NCI-H1105 treated with DMSO at 0.1 percent for 48 hours (cell line): ENCODE measurements at regions not wholly inside any gene's neighbourhood (a gene's known extent, or its start where the extent isn't known, plus 50 kb on each side); places are given as distances from the start of the nearest gene placed in this dataset.
"Not testable (repeated sequence)": the region's sequence is repeated elsewhere in the genome, so short reads cannot be mapped to it uniquely, and the experiment has no call there.

ENCODE experiments used
- DNase-seq: peaks from one replicate; lab custom pipeline; 2025; lab: John Stamatoyannopoulos, UW

DNA sequence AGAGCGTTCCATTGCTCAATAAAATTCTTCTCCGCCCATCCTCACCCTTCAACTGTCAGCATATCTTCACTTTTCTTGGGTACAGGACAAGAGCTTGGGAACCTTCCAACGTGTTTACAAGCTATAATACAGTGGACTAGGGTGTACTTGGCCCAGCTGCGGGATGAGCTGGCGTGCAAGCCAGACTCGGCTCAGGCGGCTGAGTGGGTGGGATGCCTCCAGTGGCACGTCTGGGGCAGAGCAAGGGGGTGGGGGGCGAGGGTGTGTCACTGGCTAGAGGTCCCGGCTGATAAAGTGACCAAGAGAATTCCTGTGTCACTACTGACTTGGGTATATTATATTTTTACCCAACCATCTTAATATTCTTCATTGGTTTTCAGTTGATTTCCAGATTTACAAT, 179.7 kb downstream of the EVA1A start:
- no peak for DNase-seq

DNA sequence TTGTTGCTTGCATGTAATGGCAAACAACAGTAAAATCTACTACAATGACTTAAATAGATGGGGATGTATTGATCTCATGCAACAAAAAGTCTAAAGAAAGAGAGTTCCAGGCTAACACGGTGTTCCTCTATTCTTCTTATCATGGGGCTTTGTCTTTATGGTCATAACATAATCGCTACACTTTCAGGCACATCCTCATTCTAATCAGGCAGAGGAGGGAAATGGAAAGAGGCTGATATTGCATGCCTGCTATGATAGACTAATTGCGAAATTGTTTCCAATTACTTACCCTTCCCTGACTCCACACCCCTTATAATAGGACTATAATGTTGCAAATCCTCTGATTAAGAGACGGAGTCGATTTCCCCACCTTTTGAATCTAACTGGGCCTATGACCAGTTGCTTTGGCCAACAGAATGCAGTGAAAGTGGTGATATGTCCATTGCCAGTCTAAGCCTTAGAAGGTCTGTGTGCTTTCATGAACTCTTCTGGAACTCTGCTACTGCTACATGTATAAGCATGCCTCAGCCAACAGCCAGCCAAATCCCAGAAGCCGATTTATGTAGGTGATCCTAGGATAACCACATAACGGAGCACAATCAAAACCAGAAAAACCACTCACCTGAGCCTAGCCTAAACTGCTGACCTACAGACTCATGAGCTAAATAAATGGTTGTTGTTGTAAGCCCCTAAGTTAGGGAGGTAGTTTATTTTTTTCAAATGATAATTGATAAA, 180.3 kb upstream of the TACR1 start:
- no peak for DNase-seq

DNA sequence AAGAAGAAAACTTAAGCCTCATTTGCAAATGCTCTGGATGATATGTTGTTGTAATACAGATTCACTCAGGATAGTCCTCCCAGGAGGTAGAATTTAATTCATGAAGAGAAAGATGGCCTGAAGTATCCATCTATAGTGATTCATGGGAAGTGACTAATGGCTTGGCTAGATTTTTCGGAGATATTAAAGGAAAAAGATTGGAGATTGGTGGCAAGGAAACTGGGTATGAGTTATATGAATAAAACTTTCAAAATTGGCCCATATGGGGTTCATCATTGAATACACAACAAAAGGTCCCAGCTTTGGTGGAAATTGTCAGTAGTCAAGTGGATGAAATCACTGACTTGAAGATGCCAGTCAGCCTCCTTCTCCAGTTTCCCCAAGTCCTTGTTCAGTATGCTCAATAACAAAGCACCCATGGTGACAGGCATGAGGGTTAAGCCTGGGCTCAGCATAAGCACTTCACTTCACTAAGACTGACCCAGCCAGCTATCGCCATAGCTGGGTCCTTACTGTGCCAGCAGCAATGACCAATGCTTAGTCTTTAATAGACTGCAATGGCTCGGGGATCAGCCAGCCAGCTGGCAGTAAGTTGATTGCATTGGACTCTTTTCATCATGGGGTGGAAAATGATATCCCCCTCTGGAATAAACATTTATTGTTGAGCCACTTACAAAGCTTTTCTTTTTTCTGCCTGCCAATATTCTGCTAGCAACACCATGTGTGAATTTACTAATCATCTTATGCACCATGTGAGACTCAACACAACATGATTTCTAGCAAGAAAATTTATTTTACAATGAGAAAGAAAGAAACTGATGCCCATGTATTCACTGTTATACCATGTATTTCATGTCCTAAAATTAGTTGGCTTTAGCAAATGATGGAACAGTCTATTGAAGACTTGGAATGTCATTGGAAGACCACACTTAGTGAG, 176.6 kb upstream of the TACR1 start:
- DNase-seq = no peak

DNA sequence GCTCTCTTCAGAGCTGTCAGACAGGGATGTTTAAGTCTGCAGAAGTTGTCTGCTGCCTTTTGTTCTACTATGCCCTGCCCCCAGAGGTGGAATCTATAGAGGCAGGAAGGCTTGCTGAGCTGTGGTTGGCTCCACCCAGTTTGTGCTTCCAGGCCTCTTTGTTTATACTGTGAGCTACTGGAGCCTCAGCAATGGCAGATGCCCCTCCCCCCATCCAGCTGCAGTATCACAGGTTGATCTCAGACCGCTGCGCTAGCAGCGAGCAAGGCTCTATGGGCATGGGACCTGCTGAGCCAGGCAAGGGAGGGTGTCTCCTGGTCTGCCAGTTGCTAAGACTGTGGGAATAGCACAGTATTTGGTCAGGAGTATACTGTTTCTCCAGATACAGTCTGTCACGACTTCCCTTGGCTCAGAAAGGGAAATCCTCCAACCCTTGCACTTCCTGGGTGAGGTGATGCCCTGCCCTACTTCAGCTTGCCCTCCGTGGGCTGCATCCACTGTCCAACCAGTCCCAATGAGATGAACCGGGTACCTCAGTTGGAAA, 175.2 kb upstream of the TACR1 start:
- not testable (repeated sequence) for DNase-seq

DNA sequence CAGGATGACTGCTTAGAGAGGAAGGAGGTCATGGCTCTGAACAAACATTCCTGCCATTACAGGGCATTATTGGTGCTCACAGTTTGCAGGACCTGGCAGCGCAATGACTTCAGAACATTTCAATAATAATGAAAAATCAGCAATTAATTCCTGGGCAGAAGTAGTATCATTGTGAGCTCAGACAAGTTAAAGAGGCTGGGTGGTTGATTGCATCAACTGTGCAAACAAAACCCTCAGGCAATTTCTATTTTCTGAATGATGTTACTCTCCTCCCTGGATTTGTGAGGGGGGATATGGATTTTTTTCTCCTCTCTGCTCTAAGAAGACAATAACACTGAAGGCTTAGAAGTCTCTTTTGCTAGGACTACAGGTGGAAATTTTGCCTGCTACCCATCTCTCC, 168.1 kb upstream of the TACR1 start:
- peak; percentile 74 for DNase-seq

DNA sequence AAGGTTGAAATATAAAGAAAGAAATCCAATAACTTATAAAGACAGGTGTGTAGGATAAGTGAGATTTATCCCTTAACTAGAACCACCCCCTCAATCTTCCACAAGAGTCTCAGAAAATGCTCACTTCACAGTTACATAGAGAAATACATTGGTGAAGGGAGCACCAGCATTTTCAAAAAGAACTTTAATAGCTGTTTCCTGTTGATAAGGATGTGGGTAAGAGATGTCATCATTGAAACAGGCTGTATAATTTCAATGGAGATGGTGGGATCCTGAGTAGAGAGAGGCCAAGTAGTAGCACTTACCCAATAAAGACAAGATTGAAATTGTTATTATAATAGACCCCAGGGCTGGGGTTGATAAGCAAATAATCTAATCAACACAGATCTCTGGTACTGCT, 162.2 kb upstream of the TACR1 start:
- no peak for DNase-seq

DNA sequence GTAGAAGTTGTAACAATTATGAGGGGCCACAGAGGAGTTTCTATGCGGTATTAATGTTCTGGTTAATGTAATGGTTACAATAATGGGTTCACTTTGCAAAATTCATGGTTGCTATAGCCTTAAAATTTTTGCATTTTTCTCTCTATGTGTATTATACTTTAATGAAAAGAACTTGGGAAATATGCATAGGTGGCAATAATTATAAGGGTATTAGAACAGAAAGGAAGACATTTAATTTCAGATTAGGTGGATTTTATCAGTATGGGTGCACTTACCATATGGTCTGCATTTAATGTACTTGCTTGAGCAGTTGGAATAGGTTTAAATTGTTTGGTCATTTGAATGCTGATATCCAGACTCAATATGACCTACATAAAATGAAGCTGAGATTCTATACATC, 161.6 kb upstream of the TACR1 start:
- no peak for DNase-seq

DNA sequence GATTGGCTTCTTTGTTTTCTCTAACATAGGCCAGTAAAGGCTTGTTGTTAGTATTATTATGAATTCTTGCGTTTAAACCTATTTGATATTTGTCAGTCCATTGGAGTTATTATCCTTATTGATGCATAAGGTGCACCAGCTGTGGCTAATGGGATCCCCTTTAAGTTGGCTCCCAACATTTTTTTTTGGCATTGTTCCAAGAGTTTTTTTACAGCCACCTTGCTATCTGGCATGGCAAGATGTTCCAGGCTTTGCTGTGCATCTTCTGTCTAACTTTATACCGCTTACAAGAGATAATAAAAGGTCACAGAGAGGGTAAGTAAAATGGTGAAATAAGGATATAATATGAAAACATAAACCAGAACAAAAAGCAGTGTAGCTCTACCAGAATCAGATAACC, 157.5 kb upstream of the TACR1 start:
- DNase-seq = peak; percentile 10

DNA sequence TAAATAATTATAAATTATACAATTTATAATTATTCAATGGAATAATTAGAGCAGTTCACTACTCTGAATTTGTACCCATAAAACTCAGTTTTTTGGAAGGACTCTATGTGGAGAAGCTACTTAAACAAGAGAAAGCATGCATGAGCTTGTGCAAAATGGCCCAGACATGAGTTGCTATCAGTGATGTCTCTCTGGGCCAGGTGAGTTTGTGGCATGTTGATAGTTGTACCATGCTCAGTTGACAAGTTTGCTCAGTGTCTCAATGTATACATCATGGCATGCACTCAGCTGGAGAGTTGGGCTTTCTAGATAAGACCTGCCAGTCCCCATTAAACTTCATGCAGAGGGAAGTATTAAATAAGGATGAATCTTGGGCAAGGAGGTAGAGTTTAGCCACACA, 153.8 kb upstream of the TACR1 start:
- no peak for DNase-seq

DNA sequence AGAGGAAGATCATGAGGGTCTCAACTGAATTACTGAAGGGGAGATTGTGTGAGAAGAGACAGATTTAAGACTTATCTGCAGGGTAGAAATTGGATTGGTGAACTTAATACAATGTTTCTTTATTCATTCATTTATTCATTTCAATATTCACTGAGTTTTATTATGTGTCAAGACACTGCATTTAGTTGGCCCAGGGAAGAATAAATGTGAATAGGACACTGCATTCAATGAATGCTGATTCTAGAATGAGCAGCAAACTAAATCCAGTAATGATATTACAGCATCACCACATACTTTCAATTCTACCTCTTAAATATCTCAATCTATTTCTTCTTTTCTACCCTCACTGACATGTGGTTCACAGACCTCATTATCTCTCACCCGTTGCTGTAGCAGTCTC, 149.0 kb upstream of the TACR1 start:
- no peak for DNase-seq

DNA sequence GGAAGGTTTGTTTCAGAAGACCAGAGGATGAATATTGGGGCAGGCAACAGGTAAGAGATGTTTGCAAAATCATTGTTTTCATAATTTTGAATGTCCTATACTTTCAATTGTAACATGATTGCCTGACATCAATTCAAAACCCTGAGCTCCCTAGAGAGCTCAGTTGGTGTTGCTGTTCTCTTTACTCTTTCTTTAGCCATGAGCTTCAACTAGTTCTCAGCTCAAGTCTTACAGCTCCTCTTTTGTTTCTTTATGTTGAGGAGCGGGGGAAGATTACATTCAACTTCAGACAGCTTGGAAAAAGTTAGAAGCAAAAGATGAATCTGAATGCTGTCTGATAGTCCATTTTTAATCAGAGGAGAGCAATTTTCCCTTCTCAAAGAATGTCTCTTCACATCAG, 144.8 kb upstream of the TACR1 start:
- no peak for DNase-seq

DNA sequence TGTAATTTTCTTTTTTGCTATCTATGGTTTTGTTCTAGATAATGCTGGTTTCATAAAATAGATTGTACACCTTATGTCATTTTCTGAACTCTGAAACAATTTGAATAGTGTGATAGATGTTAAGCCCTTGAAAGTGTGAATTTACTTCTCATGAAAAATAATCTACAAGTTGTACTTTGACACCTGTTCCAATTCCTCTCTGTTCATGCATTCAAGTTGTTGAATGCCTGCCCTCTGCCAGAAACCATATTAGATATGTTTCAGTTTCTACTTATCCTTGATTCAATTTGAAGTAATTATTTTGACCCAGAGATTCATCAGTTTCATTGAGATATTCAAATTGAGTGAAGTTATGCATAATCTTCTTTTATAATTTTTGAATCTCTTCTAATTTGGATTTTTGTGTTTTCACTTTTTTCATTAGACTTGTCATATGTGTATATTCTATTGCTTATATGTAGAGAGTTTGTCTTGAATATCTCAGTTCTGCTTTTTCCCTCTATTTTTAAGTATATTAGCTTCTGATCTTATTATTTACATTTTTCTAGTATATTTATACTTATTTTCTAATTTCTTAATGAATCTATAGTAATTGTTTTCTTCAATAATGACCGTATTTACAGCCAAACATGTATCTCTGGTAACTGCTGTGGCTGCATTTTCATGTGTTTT, 143.3 kb upstream of the TACR1 start:
- DNase-seq = no peak

DNA sequence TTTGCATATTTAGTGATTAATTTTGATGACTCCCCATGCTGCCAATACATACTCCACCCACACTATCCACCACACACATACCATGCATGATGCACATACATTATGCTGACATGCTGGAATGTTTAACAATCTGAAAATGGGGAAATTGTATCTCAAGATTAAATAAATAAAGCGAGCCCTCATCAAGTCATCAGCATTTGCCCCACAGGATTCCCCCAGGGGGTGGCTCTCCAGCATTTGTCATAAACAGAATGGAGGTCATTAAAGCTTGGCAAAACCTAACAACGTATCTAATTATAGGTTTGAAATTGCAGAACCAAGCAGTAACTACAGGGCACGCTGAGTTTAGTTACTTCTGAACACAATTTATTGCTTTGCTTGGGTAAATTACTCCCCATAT, 141.2 kb upstream of the TACR1 start:
- DNase-seq = peak; percentile 91

DNA sequence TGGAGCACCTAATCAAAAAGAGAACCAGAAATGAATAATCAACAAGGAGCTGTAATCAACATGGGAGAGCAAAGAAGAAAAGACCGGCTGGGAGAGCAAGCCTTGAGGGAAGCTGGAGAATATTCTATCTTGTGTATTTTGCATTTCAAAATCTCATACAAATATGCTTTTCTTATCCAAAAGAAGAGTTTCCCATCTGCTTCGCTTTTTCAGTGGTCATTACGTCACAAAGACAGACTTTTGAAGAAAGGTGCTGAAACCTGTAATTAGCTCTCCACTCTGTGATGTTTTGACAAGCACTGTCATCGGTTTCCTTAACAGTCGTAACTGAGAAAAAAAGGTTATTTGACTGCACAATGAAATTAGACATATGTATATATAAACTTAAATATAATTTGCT, 139.1 kb upstream of the TACR1 start:
- no peak for DNase-seq

DNA sequence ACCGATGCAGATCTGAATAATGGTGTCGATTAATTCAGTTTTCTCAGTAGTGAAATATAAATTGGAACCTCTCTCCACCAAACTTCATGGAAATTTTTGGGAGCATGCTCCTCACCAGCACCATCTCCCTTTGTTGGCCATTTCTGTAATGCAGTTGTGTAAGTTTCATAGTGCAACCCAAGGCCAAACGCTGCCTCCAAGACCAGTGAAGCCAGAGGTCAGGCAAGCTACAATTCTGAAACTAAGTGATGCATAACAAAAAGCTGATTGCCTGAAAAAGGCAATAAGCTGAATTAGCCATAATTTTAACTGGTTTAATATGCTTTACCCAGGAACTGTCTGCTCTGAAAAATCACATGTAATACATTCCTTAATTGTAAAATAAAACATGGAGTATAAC, 138.3 kb upstream of the TACR1 start:
- DNase-seq = no peak

DNA sequence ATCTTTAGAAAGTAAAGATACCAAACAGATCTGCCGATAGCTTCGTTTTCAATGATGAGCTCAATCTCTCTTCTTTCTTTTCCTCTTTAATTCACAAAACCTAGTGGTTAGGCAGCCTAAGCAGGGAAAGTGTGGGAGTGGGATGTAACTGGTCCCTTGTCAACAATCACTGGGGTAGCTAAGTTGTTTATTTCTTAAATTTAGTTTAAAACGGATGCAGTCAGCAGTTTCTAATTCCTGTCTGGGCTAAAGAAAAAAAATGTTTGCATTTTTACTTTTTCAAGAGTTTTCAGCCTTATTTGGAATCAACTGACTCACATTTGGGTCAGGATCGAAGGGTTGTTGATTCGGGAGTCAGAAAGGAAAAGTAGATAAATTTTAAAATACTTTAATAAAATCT, 137.7 kb upstream of the TACR1 start:
- no peak for DNase-seq

DNA sequence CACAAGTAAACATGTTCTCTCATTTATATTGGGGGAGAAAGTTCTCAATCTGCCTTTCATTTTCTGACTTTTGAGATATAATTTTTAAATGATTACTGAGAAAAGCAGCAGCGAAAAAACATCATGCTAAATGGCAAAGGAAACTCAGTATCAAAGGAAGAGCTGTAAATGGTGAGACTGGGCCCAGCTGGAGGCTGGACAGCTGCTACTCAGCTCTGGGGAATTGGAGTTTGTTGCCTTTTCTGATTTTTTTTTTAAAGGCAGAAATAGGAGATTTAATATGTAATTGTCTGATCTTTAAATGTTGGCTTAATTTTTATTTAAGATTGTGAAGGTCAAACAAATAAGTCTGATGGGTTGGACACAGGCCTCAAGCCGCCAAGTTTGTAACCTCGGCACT, 137.1 kb upstream of the TACR1 start:
- DNase-seq = no peak

DNA sequence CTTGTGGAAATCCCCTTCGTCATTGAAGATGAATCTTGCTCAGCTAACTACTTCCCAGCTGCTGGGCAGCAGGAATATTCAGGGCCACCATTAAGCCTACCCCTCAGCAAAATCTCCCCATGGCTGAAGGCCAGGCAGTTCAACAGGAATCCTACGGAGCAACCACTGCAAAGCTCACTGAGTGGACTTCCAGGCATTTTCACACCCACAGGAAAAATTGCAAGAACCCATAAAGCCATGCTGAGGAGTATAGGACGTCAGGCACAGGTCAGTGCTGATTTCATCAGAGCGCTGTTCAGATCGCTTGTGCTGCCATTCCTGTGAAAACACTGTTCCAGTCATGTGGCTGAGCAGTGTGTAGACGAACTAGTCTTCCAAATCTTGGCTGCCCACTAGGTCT, 134.8 kb upstream of the TACR1 start:
- DNase-seq = no peak

DNA sequence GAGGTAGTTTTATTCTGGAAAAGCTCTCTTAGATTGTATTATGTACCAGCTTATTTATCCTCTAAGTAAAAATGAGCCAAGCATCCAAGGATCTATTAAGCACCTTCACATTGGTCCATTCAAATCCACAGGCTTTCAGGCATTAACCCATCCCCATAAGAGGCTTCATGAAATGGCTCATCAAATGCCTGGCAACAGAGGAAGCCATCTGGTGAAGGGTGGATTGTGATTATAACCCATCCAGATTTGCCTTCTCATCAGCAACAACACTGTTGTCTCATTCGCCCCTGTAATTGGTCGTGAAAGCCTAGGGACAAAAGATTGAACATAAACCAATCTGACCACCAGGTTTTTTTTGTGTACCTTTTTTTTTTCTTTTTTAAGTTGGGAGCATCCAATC, 134.3 kb upstream of the TACR1 start:
- no peak for DNase-seq

DNA sequence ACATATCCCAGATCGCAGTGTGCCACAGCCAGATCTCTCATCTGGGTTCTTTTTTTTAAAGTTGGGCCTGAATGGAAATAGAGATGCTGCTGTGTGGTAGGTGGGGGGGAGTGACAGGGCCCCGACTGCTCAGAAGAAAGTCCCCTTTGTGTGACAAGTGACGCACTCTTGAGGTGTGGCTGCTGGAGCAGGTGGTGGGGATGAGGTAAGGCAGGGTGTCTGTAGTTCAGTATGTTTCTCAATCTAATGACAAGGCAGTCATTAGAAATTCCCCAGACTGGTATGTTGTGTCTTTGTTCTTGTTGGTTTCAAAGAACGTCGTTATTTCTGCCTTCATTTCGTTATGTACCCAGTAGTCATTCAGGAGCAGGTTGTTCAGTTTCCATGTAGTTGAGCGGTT, 128.8 kb upstream of the TACR1 start:
- DNase-seq = no peak

DNA sequence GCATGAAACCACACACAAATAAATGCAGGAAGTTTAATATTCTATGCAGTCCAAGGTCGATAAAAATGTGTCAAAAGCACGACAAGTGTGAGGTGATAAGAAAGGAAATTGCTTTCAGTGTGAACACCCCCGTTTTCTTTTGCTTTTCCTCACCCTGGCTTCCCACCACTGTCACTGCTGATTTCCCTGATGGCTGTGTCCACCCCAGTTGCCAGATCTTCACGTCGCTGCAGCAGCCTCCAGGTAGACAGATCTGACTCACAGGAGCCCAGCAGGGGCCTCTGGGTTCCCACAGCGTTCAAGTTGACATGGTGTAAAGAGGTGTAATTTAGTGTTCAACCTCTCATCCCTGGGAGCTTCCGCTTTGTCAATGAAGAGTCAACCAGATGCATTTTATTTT, 128.0 kb upstream of the TACR1 start:
- DNase-seq = no peak

DNA sequence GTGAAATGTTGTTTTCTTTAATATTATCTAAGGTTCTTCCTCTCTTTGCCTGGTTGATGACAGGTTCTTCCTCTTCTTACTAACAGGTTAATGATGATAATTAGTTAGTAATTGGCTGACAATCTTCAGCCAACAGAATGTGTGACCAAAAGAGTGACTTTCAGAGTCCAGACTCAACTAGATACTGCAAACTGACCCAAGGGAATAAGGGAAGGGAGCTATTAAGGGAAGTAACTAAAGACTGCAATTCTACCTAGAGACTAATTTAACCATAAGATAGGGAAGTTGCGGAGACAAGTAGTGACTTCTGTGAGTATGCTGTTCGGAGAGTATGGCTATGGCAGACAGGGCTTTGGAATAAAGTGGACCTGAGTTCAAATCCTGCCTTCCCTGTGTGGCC, 127.3 kb upstream of the TACR1 start:
- DNase-seq = no peak

DNA sequence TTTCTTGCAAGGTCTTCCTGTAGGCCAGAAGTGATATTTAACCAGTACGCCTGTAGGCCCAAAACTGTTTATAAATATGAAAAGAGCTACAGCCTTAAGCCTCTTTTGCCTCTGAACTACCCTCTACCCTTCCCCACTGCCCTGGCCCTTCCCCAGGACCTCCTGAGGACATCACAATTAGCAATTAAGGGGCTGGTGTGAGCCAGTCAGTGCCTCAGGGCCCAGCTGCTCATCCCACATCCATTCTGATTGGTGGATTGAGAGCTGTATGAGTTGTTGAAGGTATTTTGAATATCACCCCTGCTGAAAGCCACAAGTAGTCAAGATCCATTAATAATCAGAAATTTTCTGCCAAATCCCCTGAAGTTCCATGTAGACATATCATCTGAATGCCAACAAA, 126.3 kb upstream of the TACR1 start:
- no peak for DNase-seq
